B cell (primary cell): ENCODE measurements at regions not wholly inside any gene's neighbourhood (a gene's known extent, or its start where the extent isn't known, plus 50 kb on each side); places are given as distances from the start of the nearest gene placed in this dataset.

Source experiments
- ATAC-seq: fragments of 200-7000 bp; cut with Tn5 transposase; one replicate; pipeline ENCODE4 v1.10.0; 2021; ENCODE audit warnings: low read depth, mild to moderate bottlenecking, moderate number of reproducible peaks, moderate library complexity
- CTCF ChIA-PET: fragments of 350-600 bp; sonication (Branson Sonifier 250); formaldehyde crosslinking; loops from one replicate; lab custom pipeline; 2021; ENCODE audit warnings: antibody characterized with exemption, inconsistent platforms; lab: Charles Lee
- POLR2A ChIA-PET: fragments of 350-600 bp; sonication (Branson Sonifier 250); formaldehyde crosslinking; loops from one replicate; lab custom pipeline; 2021; ENCODE audit warnings: antibody characterized with exemption; lab: Charles Lee
- DNase-seq: peaks from one replicate; pipeline ENCODE4 v3.0.0; 2013
- H2AFZ ChIP-seq: 2 replicates; pipeline ENCODE4 v1.6.1; 2012; ENCODE audit warnings: mild to moderate bottlenecking, low read depth, low read length; ENCODE audit not compliant: insufficient read depth, poor library complexity, severe bottlenecking
- H3K27ac ChIP-seq, 2 donors: 1 replicate in 1 of 2; 2 replicates in 1 of 2; pipeline ENCODE4 v1.5.1; 2012 to 2013; ENCODE audit warnings: low read length in 2 of 2, mild to moderate bottlenecking in 2 of 2, moderate library complexity in 1 of 2
- H3K27me3 ChIP-seq, 4 experiments: fragments of 200-600 bp in 1 of 4; sonication (generic) in 1 of 4; replicated peaks in 1 of 4; 1 replicate in 2 of 4; 2 replicates in 2 of 4; pipeline versions ENCODE4 v1.6.1 to v1.7.0; 2013 to 2016; ENCODE audit warnings: low read length in 3 of 4, mild to moderate bottlenecking in 2 of 4, mixed read lengths in 1 of 4, moderate library complexity in 1 of 4; ENCODE audit not compliant: insufficient read depth in 4 of 4, control insufficient read depth in 3 of 4; ENCODE audit errors: control extremely low read depth in 1 of 4
- H3K36me3 ChIP-seq, 2 experiments: replicated peaks in 1 of 2; 1 replicate in 1 of 2; 2 replicates in 1 of 2; pipeline versions ENCODE4 v1.6.1 to v1.7.1; 2013; ENCODE audit warnings: low read length in 1 of 2; ENCODE audit not compliant: insufficient read depth in 2 of 2, control insufficient read depth in 1 of 2; ENCODE audit errors: control extremely low read depth in 1 of 2, extremely low read depth in 1 of 2
- H3K4me1 ChIP-seq, 2 donors: fragments of 200-600 bp in 1 of 2; sonication (generic) in 1 of 2; 1 replicate in 1 of 2; 2 replicates in 1 of 2; pipeline versions ENCODE4 v1.5.1 to v1.6.1; 2013 to 2017; ENCODE audit warnings: low read length in 2 of 2; ENCODE audit not compliant: control insufficient read depth in 2 of 2, insufficient read depth in 2 of 2
- H3K4me2 ChIP-seq: replicated peaks from 2 replicates; pipeline ENCODE3; 2012; ENCODE audit warnings: mild to moderate bottlenecking, low read depth, low read length; ENCODE audit not compliant: poor library complexity, severe bottlenecking
- H3K4me3 ChIP-seq, 5 experiments: fragments of 200-600 bp in 1 of 5; sonication (generic) in 1 of 5; 1 replicate in 3 of 5; 2 replicates in 2 of 5; pipeline versions ENCODE4 v1.5.1 to v1.7.0; 2011 to 2016; ENCODE audit warnings: low read length in 4 of 5, mild to moderate bottlenecking in 4 of 5, low read depth in 2 of 5, control low read depth in 1 of 5, moderate library complexity in 1 of 5; ENCODE audit not compliant: insufficient read depth in 1 of 5; ENCODE audit errors: control extremely low read depth in 1 of 5, extremely low read depth in 1 of 5
- H3K79me2 ChIP-seq: fragments of 200-600 bp; sonication (generic); one replicate; pipeline ENCODE4 v1.6.0; 2016; ENCODE audit warnings: low read length; ENCODE audit not compliant: control insufficient read depth, insufficient read depth
- H3K9ac ChIP-seq: fragments of 200-600 bp; sonication (generic); 2 replicates; pipeline ENCODE4 v1.6.1; 2017; ENCODE audit warnings: mild to moderate bottlenecking, low read length, moderate library complexity
- H3K9me3 ChIP-seq, 3 donors: one replicate each; pipeline versions ENCODE4 v1.6.1 to v1.7.1; 2013; ENCODE audit warnings: low read length in 2 of 3; ENCODE audit not compliant: control insufficient read depth in 2 of 3, insufficient read depth in 1 of 3; ENCODE audit errors: control extremely low read depth in 1 of 3
- H4K20me1 ChIP-seq: 2 replicates; pipeline ENCODE4 v1.6.0; 2012; ENCODE audit warnings: mild to moderate bottlenecking, low read length; ENCODE audit not compliant: insufficient read depth, control insufficient read depth, poor library complexity, severe bottlenecking
- H3K27ac Mint-ChIP-seq: one replicate; pipeline ENCODE4 v1.8.0; 2021; ENCODE audit warnings: mixed read lengths
- H3K27me3 Mint-ChIP-seq: one replicate; pipeline ENCODE4 v1.8.0; 2021; ENCODE audit warnings: mixed read lengths
- H3K4me1 Mint-ChIP-seq: one replicate; pipeline ENCODE4 v1.8.0; 2021; ENCODE audit warnings: mixed read lengths
- H3K4me3 Mint-ChIP-seq: one replicate; pipeline ENCODE4 v1.8.0; 2021; ENCODE audit warnings: mixed read lengths
- H3K9me3 Mint-ChIP-seq: one replicate; pipeline ENCODE4 v1.8.0; 2022; ENCODE audit warnings: mixed read lengths; ENCODE audit not compliant: insufficient read depth
- CTCF ChIP-seq: fragments of 200-600 bp; IDR thresholded peaks from one replicate; pipeline ENCODE4 v1.8.0; 2022; ENCODE audit warnings: antibody characterized with exemption, mild to moderate bottlenecking
- EZH2 ChIP-seq: IDR thresholded peaks from 2 replicates; pipeline ENCODE4 v1.6.1; 2012; ENCODE audit warnings: borderline replicate concordance, low read depth, mild to moderate bottlenecking, moderate library complexity, low read length; ENCODE audit not compliant: insufficient read depth, poor library complexity, severe bottlenecking
- WGBS: methylation state at CpG from one replicate; pipeline ENCODE4 v1.1.5; 2013; ENCODE audit warnings: missing lambda C conversion rate; ENCODE audit not compliant: insufficient coverage; 5-methylcytosine and 5-hydroxymethylcytosine counted together
- intact Hi-C: fragments of 100-400 bp; cut with micrococcal nuclease; formaldehyde crosslinking; loops from one replicate; pipeline ENCODE4 v1.10.0; 2022

- POLR2A ChIA-PET, result no interaction called here
Observed at GRCh38 chr10:9379183-9379582, 1324.7 kb downstream of the GATA3 start.

More at GRCh38 chr10:9379183-9379582, 1324.7 kb downstream of the GATA3 start:
- Histone ChIP-seq H3K27me3 (no peaks in the 10 kb centered on the region), H3K9ac (no peak overlapping the region), H2AFZ (no peak overlapping the region), H3K79me2 (no peaks in the 10 kb centered on the region), H3K4me3 (no peak overlapping the region), H3K9me3 (no peaks in the 10 kb centered on the region), H3K36me3 (no peaks in the 10 kb centered on the region), H3K4me2 (no peak overlapping the region), H3K27ac (no peak overlapping the region), H3K4me1 (no peaks in the 10 kb centered on the region), H4K20me1 (no peaks in the 10 kb centered on the region)
- no peak overlapping the region for H3K4me3 Mint-ChIP-seq
- ATAC-seq (no peak), DNase-seq (no peak)
- intact Hi-C loops, result no loop called here
- H3K27ac Mint-ChIP-seq, result no peak overlapping the region
- CTCF ChIA-PET, result no interaction called here
- 94% methylated on average over 15 of the region's 15 CpGs for WGBS
- H3K27me3 Mint-ChIP-seq, result no peaks in the 10 kb centered on the region
- H3K4me1 Mint-ChIP-seq, result no peaks in the 10 kb centered on the region
- H3K9me3 Mint-ChIP-seq, result peaks cover 5% of the 10 kb centered on the region
- no peak for TF ChIP-seq CTCF
- TF ChIP-seq EZH2, result no peak
